Panc1 (cell line): ENCODE measurements at regions not wholly inside any gene's neighbourhood (a gene's known extent, or its start where the extent isn't known, plus 50 kb on each side); places are given as distances from the start of the nearest gene placed in this dataset.

Experiments used
- ATAC-seq: fragments of 200-7000 bp; cut with Tn5 transposase; 2 replicates; pipeline ENCODE4 v1.9.1; 2020; ENCODE audit warnings: mild to moderate bottlenecking, moderate library complexity
- BruUV-seq: library from RNA; stranded (reverse); fragments of 400-500 nt; replicated peaks from 2 replicates; lab custom pipeline; 2021; lab: Mats Ljungman, UMichigan
- CTCF ChIA-PET: fragments of 300-600 bp; sonication (Branson Sonifier 250); formaldehyde crosslinking; loops from one replicate; lab custom pipeline; 2022; ENCODE audit warnings: antibody characterized with exemption; lab: Charles Lee
- POLR2A ChIA-PET: fragments of 300-600 bp; sonication (Branson Sonifier 250); formaldehyde crosslinking; loops from one replicate; lab custom pipeline; 2022; ENCODE audit warnings: antibody characterized with exemption; lab: Charles Lee
- DNase-seq: peaks from one replicate; pipeline ENCODE4 v3.0.0-alpha.2; 2010; ENCODE audit warnings: low read depth, low spot score
- H3K27ac ChIP-seq: 2 replicates; pipeline ENCODE4 v1.5.1; 2011; ENCODE audit warnings: mild to moderate bottlenecking, low read length, inconsistent platforms
- H3K27me3 ChIP-seq: fragments of 200-500 bp; sonication (Bioruptor generic); 2 replicates; pipeline ENCODE4 v1.6.0; 2014; ENCODE audit warnings: low read length, inconsistent platforms; ENCODE audit not compliant: control insufficient read depth, insufficient read depth
- H3K36me3 ChIP-seq: fragments of 200-500 bp; sonication (Bioruptor generic); 2 replicates; pipeline ENCODE4 v1.5.1; 2014; ENCODE audit warnings: inconsistent platforms, mild to moderate bottlenecking, low read length, moderate library complexity; ENCODE audit not compliant: control insufficient read depth, insufficient read depth
- H3K4me1 ChIP-seq: 2 replicates; pipeline ENCODE4 v1.5.1; 2011; ENCODE audit warnings: inconsistent platforms, mild to moderate bottlenecking, low read length, moderate library complexity; ENCODE audit not compliant: control insufficient read depth, insufficient read depth
- H3K4me3 ChIP-seq, 2 experiments: 2 replicates each; pipeline ENCODE4 v1.5.1; 2011 to 2012; ENCODE audit warnings: low read depth in 2 of 2, low read length in 2 of 2, mild to moderate bottlenecking in 2 of 2, inconsistent platforms in 1 of 2, moderate library complexity in 1 of 2
- H3K9me3 ChIP-seq: fragments of 200-500 bp; sonication (Bioruptor generic); 2 replicates; pipeline ENCODE4 v1.5.1; 2014; ENCODE audit warnings: low read depth, mild to moderate bottlenecking, inconsistent platforms, low read length, moderate library complexity; ENCODE audit not compliant: control insufficient read depth, insufficient read depth
- CTCF ChIP-seq: fragments of 450-650 bp; IDR thresholded peaks from 2 replicates; pipeline ENCODE4 v1.5.1; 2017; ENCODE audit warnings: mild to moderate bottlenecking
- POLR2AphosphoS5 ChIP-seq: IDR thresholded peaks from 2 replicates; pipeline ENCODE4 v1.6.1; 2012; ENCODE audit warnings: mild to moderate bottlenecking, low read depth, low read length, moderate library complexity
- REST ChIP-seq, 2 experiments: IDR thresholded peaks; 2 replicates each; pipeline ENCODE4 v1.6.1; 2011 to 2012; ENCODE audit warnings: low read depth in 2 of 2, control low read depth in 1 of 2, low read length in 1 of 2, mild to moderate bottlenecking in 1 of 2, moderate library complexity in 1 of 2; ENCODE audit not compliant: insufficient read depth in 1 of 2
- SIN3A ChIP-seq: IDR thresholded peaks from 2 replicates; pipeline ENCODE4 v1.6.1; 2012; ENCODE audit warnings: low read depth, mild to moderate bottlenecking, low read length, moderate library complexity, borderline replicate concordance; ENCODE audit not compliant: insufficient read depth
- TCF7L2 ChIP-seq: IDR thresholded peaks from 2 replicates; pipeline ENCODE4 v1.6.1; 2011; ENCODE audit warnings: mild to moderate bottlenecking, low read depth, low read length, inconsistent platforms
- in situ Hi-C: cut with HindIII; loops from 2 replicates; pipeline ENCODE4 v1.10.0; 2016; ENCODE audit warnings: low sequenced_read_pairs, low pct_unique_long_range_greater_than_20kb
- intact Hi-C: fragments of 100-400 bp; cut with micrococcal nuclease; formaldehyde crosslinking; loops from one replicate; pipeline ENCODE4 v1.10.0; 2022; ENCODE audit not compliant: unreplicated experiment

GRCh38 chr10:118925404-118926071 lies 104.0 kb upstream of the NANOS1 start:
- ChIA-PET CTCF (no interaction called here), POLR2A (no interaction called here)
- Histone ChIP-seq H3K36me3 (no peaks in the 10 kb centered on the region), H3K27me3 (no peaks in the 10 kb centered on the region), H3K4me3 (no peak overlapping the region), H3K27ac (no peak overlapping the region), H3K9me3 (no peaks in the 10 kb centered on the region), H3K4me1 (no peaks in the 10 kb centered on the region)
- TF ChIP-seq SIN3A (no peak), TCF7L2 (no peak), POLR2AphosphoS5 (no peak), CTCF (no peak), REST (IDR thresholded peaks at IDR 0.05; ENCODE audit: insufficient read depth in 1 of 2, low read depth in 2 of 2, low read length in 1 of 2) (no peak)
- ATAC-seq = no peak
- in situ Hi-C loops = no loop called here
- BruUV-seq = no TSS peak
- DNase-seq = no peak
- intact Hi-C loops = no loop called here

- no TSS peak for BruUV-seq
These were observed 103.5 kb upstream of the NANOS1 start for GRCh38 chr10:118926072-118926417.

More at GRCh38 chr10:118926072-118926417, 103.5 kb upstream of the NANOS1 start:
- POLR2A ChIA-PET = no interaction called here
- Histone ChIP-seq H3K4me1 (no peaks in the 10 kb centered on the region), H3K36me3 (no peaks in the 10 kb centered on the region), H3K4me3 (no peak overlapping the region), H3K27me3 (no peaks in the 10 kb centered on the region), H3K9me3 (peaks cover 4% of the 10 kb centered on the region; the same call in 1 of the 2 replicates), H3K27ac (no peak overlapping the region)
- in situ Hi-C loops = no loop called here
- intact Hi-C loops = no loop called here
- CTCF ChIA-PET = no interaction called here
- ATAC-seq (no peak), DNase-seq (no peak)
- no peak for TF ChIP-seq CTCF
